Activated naive CD4-positive, alpha-beta T cell treated with anti-CD3 and anti-CD28 coated beads for 36 hours (primary cell): ENCODE measurements at regions not wholly inside any gene's neighbourhood (a gene's known extent, or its start where the extent isn't known, plus 50 kb on each side); places are given as distances from the start of the nearest gene placed in this dataset.

Source experiments
- CTCF ChIA-PET: fragments of 350-600 bp; sonication (Branson Sonifier 250); formaldehyde crosslinking; loops from one replicate; lab custom pipeline; 2021; ENCODE audit warnings: antibody characterized with exemption; lab: Charles Lee
- DNase-seq: peaks from one replicate; pipeline ENCODE4 v3.0.0-alpha.2; 2020
- H3K27ac Mint-ChIP-seq: one replicate; pipeline ENCODE4 v1.8.0; 2021; ENCODE audit warnings: mild to moderate bottlenecking, mixed read lengths
- H3K27me3 Mint-ChIP-seq: one replicate; pipeline ENCODE4 v1.8.0; 2021; ENCODE audit warnings: low read depth, mixed read lengths
- H3K36me3 Mint-ChIP-seq: one replicate; pipeline ENCODE4 v1.8.0; 2021; ENCODE audit warnings: low read depth, mixed read lengths
- H3K4me1 Mint-ChIP-seq: one replicate; pipeline ENCODE4 v1.8.0; 2021; ENCODE audit warnings: low read depth, mixed read lengths
- H3K4me3 Mint-ChIP-seq: one replicate; pipeline ENCODE4 v1.8.0; 2021; ENCODE audit warnings: mild to moderate bottlenecking, moderate library complexity, mixed read lengths
- H3K9me3 Mint-ChIP-seq: one replicate; pipeline ENCODE4 v1.8.0; 2021; ENCODE audit warnings: mixed read lengths
- intact Hi-C: fragments of 100-400 bp; cut with micrococcal nuclease; formaldehyde crosslinking; loops from one replicate; pipeline ENCODE4 v1.15.1; 2023

DNA sequence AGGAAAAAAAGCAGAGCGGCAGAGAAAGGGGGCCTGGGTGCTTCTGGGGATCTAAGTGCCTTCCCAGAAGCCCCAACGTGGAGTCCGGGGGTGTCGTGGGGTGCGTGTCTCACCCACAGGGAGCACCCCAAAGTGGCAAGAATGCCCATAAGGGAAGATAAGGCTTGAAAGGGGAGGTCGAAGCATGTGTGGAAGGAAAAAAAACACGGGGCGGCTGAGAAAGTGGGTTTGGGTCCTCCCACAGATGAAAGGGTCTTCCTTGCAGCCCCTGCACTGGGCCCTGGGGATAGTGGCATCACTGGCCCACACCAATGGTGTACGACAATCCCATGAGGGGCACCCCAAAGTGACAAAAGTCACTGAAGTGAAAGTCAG is 275.5 kb downstream of the ALG10 start:
- peaks cover 48% of the 10 kb centered on the region for H3K9me3 Mint-ChIP-seq
- no peaks in the 10 kb centered on the region for H3K4me1 Mint-ChIP-seq
- H3K27me3 Mint-ChIP-seq, result no peaks in the 10 kb centered on the region
- H3K36me3 Mint-ChIP-seq, result peaks cover 4% of the 10 kb centered on the region
- intact Hi-C loops, result no loop called here
- no peak for DNase-seq
- no peak overlapping the region for H3K27ac Mint-ChIP-seq
- CTCF ChIA-PET, result no interaction called here
- H3K4me3 Mint-ChIP-seq, result no peak overlapping the region

DNA sequence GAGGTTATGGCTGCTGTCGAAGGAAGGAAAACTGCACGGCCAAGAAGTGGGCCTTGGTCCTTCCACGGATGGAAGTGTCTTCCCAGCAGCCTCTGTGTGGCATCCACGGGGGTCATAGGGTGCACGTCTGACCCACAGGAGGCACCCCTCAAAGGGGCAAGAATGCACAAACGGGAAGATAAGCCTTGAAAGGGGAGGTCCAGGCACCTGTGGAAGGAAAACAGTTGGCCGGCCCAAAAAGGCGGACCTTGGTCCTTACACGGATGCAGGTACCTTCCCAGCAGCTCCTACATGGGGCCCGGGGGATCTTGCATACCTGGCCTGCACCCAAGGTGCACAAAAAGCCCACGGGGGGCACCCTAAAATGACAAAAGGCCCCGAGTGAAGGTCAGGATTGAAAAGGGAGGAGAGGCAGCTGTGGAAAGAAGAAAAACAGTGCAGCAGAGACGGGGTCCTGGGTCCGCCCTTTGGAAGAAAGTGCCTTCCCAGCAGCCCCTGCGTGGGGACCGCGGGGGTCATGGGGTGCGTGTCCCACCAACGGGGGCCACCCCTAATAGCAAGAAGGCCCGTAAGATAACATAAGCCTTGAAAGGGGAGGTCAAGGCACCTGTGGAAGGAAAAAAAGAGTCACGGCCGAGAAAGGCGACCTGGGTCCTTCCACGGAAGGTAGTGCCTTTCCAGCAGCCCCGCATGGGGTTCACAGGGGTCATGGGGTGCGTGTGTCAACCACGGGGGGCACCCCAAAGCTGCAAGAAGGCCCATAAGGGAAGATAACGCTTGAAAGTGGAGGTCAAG is 276.1 kb downstream of the ALG10 start:
- Mint-ChIP-seq H3K27me3 (no peaks in the 10 kb centered on the region), H3K4me1 (no peaks in the 10 kb centered on the region), H3K9me3 (peaks cover 51% of the 10 kb centered on the region), H3K36me3 (peaks cover 4% of the 10 kb centered on the region), H3K4me3 (no peak overlapping the region), H3K27ac (no peak overlapping the region)
- DNase-seq, result no peak
- CTCF ChIA-PET, result no interaction called here
- intact Hi-C loops, result no loop called here

DNA sequence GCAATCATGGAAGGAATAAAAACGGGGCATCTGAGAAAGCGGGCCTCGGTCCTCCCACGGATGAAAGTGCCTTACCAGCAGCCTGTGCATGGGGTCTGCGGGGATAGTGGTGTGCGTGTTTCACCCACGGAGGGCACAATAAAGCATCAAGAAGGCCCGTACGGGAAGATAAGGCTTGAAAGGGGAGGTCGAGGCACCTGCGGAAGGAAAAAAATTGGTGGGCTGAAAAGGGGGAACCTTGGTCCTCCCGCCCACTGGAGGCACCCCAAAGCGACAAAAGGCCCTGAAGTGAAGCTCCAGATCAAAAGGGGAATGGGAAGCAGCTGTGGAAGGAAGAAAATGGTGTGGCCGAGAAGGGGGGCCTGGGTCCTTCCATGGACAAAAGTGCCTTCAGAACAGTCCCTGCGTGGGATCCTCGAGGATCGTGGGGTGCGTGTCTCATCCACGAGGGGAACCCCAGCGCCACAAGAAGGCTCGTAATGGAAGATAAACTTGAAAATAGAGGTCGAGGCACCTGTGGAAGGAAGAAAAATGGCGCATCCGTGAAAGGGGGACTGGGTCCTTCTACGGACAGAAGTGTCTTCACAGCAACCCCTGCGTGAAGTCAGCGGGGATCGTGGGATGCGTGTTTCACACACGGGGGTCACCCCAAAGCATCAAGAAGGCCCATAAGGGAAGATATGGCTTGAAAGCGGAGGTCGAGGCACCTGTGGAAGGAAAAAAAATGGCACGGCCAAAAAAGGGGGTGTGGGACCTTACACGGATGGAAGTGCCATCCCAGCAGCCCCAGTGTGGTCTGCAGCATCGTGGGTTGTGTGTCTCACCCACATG is 276.9 kb downstream of the ALG10 start:
- Mint-ChIP-seq H3K4me1 (no peaks in the 10 kb centered on the region), H3K27ac (no peak overlapping the region), H3K9me3 (peaks cover 57% of the 10 kb centered on the region), H3K4me3 (no peak overlapping the region), H3K36me3 (peaks cover 4% of the 10 kb centered on the region), H3K27me3 (no peaks in the 10 kb centered on the region)
- no peak for DNase-seq
- intact Hi-C loops, result no loop called here
- CTCF ChIA-PET, result interaction anchor here (0.6 kb wide), 1 partner anchor 178 kb away, joined by 4 read pairs; no protein-coding TSS in a partner anchor

DNA sequence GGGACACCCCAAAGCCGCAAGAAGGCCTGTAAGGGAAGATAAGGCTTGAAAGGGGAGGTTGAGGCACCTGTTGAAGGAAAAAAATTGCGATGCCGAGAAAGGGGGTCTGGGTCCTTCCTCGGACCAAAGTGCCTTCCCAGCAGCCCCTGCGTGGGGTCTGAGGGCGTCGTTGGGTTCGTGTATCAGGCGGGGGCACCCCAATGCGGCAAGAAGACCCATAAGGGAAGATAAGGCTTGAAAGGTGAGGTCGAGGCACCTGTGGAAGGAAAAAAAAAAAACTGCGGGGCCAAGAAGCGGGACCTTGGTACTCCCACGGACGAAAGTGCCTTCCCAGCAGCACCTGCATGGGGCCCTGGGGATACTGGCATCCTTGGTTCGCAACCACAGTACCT is 277.5 kb downstream of the ALG10 start:
- H3K27ac Mint-ChIP-seq, result no peak overlapping the region
- DNase-seq, result no peak
- intact Hi-C loops, result no loop called here
- no peak overlapping the region for H3K4me3 Mint-ChIP-seq
- peaks cover 4% of the 10 kb centered on the region for H3K36me3 Mint-ChIP-seq
- peaks cover 58% of the 10 kb centered on the region for H3K9me3 Mint-ChIP-seq
- no peaks in the 10 kb centered on the region for H3K4me1 Mint-ChIP-seq
- no peaks in the 10 kb centered on the region for H3K27me3 Mint-ChIP-seq
- CTCF ChIA-PET, result no interaction called here

DNA sequence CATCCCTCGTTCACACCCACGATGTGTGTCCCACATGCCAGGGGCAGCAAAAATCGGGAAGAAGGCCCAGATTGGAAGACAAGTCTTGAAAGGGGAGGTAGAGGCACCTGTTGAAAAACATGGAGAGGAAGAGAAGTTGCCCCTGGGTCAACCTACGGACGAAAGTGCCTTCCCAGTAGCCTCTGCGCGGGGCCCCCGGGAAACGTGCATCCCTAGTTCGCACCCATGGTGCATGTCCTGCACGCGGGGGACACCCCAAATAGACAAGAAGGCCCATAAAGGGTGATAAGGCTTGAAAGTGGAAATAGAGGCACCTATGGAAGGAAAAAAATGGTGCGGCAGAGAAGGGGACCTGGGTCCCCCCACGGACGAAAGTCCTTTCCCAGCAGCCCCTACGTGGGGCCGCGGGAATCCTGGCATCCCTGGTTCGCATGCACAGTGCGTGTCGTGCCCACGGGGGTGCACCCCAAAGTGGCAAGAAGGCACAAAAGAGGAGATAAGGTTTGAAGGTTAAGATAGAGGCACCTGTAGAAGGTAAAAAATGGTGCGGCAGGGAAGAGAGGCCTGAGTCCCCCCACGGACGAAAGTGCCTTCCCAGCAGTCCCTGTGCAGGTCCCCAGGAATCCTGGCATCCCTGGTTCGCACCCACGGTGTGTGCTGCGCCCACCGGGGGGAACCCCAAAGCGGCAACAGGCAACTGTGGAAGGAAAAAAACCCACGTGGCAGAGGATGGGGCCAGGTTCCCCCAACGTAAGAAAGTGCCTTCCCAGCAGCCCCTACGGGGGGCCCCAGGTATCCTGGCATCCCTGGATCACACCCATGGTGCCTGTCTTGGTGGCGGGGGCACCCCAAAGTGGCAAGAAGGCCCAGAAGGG is 278.3 kb downstream of the ALG10 start:
- Mint-ChIP-seq H3K36me3 (peaks cover 9% of the 10 kb centered on the region), H3K4me1 (no peaks in the 10 kb centered on the region), H3K27me3 (no peaks in the 10 kb centered on the region), H3K9me3 (peaks cover 62% of the 10 kb centered on the region), H3K27ac (no peak overlapping the region), H3K4me3 (no peak overlapping the region)
- intact Hi-C loops, result no loop called here
- no peak for DNase-seq
- CTCF ChIA-PET, result no interaction called here

DNA sequence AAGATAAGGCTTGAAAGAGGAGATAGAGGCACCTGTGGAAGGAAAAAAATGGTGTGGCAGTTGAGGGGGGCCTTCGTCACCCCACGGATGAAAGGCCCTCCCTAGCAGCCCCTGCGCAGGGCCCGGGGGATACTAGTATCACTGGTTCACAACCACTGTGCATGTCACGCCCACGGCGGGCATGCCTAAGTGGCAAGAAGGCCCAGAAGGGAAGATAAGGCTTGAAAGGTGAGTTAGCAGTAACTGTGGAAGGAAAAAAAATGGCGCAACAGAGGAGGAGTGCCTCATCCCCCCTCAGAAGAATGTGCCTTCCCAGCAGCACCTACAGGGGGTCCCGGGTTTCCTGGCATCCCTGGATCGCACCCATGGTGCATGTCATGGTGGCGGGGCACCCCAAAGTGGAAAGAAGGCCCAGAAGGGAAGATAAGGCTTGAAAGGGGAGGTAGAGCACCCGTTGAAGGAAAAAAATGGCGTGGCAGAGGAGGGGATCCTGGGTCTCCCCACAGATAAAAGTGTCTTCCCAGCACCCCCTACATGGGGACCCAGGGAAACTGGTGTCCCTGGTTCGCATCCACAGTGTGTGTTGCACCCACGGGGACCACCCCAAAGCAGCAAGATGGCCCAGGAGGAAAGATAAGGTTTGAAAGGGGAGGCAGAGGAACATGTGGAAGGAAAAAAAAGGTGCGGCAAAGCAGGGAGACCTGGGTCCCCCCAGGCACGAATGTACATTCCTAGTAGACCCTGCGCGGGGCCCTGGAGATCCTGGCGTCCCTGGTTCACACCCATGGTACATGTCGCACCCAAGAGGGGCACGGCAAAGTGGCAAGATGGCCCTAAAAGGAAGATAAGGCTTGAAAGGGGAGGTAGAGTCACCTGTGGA is 279.2 kb downstream of the ALG10 start:
- no peak for DNase-seq
- peaks cover 9% of the 10 kb centered on the region for H3K36me3 Mint-ChIP-seq
- intact Hi-C loops, result no loop called here
- CTCF ChIA-PET, result no interaction called here
- H3K9me3 Mint-ChIP-seq, result peaks cover 68% of the 10 kb centered on the region
- no peaks in the 10 kb centered on the region for H3K27me3 Mint-ChIP-seq
- H3K4me1 Mint-ChIP-seq, result no peaks in the 10 kb centered on the region
- H3K4me3 Mint-ChIP-seq, result no peak overlapping the region
- no peak overlapping the region for H3K27ac Mint-ChIP-seq

DNA sequence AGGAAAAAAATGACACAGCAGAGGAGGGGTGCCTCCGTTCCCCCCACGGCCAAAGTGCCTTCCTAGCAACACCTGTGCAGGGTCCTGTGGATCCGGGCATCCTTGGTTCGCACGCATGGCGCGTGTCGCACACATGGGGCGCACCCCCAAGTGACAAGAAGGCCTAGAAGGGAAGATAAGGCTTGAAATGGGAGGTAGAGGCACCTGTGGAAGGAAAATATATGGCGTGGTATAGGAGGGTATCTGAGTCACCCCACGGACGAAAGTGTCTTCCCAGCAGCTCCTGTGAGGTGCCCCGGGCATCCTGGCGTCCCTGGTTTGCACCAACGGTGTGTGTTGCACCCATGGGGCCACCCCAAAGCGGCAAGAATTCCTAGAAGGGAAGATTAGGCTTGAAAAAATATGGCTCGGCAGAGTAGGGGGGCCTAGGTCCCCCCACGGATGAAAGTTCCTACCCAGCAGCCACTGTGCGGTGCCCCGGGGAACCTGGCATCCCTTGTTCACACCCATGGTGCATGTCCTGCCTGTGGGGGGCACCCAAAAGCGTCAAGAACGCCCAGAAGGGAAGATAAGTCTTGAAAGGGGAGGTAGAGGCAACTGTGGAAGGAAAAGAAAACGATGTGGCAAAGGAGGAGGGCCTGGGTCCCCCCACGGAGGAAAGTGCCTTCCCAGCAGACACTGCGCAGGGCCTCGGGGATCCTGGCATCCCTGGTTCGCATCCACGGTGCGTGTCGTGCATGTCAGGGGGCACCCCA is 280.0 kb downstream of the ALG10 start:
- Mint-ChIP-seq H3K36me3 (peaks cover 9% of the 10 kb centered on the region), H3K27me3 (no peaks in the 10 kb centered on the region), H3K4me3 (no peak overlapping the region), H3K4me1 (no peaks in the 10 kb centered on the region), H3K9me3 (peaks cover 73% of the 10 kb centered on the region), H3K27ac (no peak overlapping the region)
- DNase-seq, result no peak
- intact Hi-C loops, result no loop called here
- CTCF ChIA-PET, result no interaction called here

DNA sequence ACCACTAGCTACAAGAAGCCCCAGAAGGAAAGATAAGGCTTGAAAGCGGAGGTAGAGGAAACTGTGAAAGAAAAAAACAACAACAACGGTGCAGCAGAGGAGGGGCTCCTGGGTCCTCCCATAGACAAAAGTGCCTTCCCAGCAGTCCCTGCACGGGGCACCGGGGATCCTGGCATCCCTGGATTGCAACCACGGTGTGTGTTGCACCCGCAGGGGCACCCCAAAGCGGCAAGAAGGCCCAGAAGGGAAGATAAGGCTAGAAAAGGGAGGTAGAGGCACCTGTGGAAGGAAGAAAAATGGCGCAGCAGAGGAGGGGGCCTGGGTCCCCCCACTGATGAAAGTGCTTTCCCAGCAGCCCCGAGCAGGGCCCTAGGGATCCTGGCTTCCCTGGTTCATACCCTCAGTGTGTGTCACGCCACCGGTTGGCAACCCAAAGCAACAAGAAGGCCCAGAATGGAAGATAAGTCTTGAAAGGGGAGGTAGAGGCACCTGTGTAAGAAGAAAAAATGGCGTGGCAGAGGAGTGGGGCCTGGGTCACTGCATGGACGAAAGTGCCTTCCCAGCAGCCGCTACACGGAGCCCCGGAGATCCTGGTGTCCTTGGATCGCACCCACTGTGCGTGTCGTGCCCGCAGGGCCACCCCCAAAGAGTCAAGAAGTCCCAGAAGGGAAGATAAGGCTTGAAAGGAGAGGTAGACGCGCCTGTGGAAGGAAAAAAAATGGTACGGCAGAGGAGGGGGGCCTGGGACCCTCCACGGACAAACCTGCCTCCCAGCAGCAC is 281.0 kb downstream of the ALG10 start:
- Mint-ChIP-seq H3K9me3 (peaks cover 74% of the 10 kb centered on the region), H3K27me3 (no peaks in the 10 kb centered on the region), H3K36me3 (peaks cover 9% of the 10 kb centered on the region), H3K27ac (no peak overlapping the region), H3K4me3 (no peak overlapping the region), H3K4me1 (no peaks in the 10 kb centered on the region)
- intact Hi-C loops, result no loop called here
- DNase-seq, result no peak
- CTCF ChIA-PET, result no interaction called here

DNA sequence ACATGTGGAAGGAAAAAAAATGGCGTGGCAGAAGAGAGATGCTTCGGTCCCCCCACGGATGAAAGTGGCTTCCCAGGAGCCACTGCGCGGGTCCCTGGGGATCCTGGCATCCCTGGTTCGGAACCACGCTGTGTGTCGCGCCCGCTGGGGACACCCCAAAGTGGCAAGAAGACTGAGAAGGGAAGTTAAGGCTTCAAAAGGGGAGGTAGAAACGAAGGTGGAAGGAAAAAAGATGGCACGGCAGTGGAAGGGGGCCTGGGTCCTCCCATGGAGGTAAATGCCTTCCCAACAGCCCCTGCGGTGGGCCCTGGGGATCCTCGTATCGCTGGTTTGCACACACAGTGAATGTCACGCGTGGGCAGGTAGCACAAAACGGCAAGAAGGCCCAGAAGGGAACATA is 281.7 kb downstream of the ALG10 start:
- intact Hi-C loops, result no loop called here
- H3K9me3 Mint-ChIP-seq, result peaks cover 76% of the 10 kb centered on the region
- H3K36me3 Mint-ChIP-seq, result peaks cover 9% of the 10 kb centered on the region
- no peak for DNase-seq
- H3K27ac Mint-ChIP-seq, result no peak overlapping the region
- no peak overlapping the region for H3K4me3 Mint-ChIP-seq
- H3K4me1 Mint-ChIP-seq, result no peaks in the 10 kb centered on the region
- CTCF ChIA-PET, result no interaction called here
- no peaks in the 10 kb centered on the region for H3K27me3 Mint-ChIP-seq

DNA sequence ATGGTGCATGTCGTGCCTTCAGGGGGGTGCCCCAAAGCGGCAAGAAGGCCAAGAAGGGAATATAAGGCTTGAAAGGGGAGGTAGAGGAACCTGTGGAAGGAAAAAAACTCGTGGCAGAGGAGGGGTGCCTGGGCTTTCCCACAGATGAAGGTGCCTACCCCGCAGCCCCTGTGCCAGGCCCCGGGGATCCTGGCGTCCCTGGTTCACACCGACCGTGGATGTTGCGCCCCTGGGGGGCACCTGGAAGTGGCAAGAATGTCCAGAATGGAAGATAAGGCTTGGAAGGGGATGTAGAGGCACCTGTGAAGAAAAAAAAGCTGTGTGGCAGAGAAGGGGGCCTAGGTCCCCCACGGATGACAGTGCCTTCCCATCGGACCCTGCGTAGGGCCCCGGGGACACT is 282.2 kb downstream of the ALG10 start:
- intact Hi-C loops, result no loop called here
- Mint-ChIP-seq H3K9me3 (peaks cover 73% of the 10 kb centered on the region), H3K27me3 (no peaks in the 10 kb centered on the region), H3K36me3 (peaks cover 9% of the 10 kb centered on the region), H3K27ac (no peak overlapping the region), H3K4me3 (no peak overlapping the region), H3K4me1 (no peaks in the 10 kb centered on the region)
- CTCF ChIA-PET, result no interaction called here
- no peak for DNase-seq

DNA sequence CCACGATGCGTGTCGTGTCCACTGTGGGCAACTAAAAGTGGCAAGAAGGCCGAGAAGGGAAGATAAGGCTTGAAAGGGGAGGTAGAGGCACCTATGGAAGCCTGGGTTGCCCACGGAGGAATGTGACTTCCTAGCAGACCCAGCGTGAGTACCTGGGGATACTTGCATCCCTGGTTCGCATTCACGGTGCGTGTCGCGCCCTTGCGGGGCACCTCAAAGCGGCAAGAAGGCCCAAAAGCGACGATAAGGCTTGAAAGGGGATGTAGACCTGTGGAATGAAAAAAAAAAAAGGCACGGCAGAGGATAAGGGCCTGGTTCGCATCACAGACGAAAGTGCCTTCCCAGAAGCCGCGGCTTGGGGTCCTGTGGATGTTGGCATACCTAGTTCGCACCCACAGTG is 282.9 kb downstream of the ALG10 start:
- intact Hi-C loops, result no loop called here
- no peak for DNase-seq
- no peaks in the 10 kb centered on the region for H3K4me1 Mint-ChIP-seq
- CTCF ChIA-PET, result no interaction called here
- H3K36me3 Mint-ChIP-seq, result peaks cover 9% of the 10 kb centered on the region
- H3K9me3 Mint-ChIP-seq, result peaks cover 72% of the 10 kb centered on the region
- H3K27me3 Mint-ChIP-seq, result no peaks in the 10 kb centered on the region
- no peak overlapping the region for H3K4me3 Mint-ChIP-seq
- no peak overlapping the region for H3K27ac Mint-ChIP-seq
